Pons (tissue), 1 donor: ENCODE measurements at regions not wholly inside any gene's neighbourhood (a gene's known extent, or its start where the extent isn't known, plus 50 kb on each side); places are given as distances from the start of the nearest gene placed in this dataset.

ENCODE experiments used
- DNase-seq: peaks from one replicate; pipeline ENCODE4 v3.0.0-alpha.2; 2016; ENCODE audit warnings: low spot score

DNA sequence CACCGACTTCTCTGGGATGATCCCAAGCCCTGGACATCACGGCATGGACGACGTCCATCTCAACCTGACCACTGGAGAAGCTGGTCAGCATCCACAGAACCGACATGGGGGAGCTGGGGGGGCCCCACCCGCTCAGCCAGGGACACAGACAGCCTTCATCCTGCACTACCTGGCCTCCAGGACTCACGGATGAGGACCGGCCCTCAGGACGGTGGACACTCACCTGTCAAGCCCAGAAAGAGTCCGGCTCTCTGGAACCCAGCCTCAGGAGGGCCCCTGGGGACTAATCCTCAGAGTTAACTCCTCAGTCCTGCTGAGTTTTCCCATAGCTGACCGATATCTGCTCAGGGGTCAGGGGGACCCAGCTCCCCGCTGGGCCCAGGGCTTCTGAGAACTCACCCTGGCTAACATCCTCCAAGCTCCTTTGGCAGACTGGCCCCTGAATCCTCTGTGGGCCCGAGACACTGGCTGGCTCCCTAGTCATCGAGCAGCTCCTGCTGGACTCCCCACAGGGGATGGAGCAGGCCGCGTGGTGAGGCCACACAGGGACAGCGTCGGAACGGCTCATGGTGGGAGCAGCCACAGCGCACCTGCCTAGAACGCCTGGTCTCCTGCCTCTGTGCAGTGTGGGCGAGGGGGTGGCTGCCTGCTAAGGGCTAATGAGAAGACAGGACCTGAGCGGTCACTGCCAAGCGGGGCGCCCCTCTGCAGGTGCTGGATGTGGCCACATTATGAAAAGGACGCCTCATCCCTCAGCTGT, 649.2 kb downstream of the BRD1 start:
- DNase-seq: no peak

GRCh38 chr22:49177666-49178065, 650.0 kb downstream of the BRD1 start:
- DNase-seq: no peak

DNA sequence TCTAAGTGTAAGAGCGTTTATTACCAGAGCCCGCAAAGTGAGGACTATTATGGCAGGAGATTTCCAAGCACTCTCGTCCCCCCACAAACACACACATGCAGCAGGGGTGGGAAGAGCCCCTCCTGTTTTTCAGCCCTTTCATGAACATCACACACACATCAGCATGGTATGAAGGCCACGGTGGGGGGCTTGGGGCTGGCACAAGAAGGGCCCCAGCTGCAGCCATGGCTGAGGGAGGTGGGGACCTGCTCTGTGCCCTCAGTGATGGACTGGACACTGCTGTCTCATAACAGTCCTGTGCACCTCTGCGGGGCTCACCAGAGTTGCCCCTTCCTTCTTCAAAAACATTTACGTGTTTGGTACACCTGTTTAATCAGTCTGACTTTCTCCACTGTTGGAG, 650.7 kb downstream of the BRD1 start:
- no peak for DNase-seq

DNA sequence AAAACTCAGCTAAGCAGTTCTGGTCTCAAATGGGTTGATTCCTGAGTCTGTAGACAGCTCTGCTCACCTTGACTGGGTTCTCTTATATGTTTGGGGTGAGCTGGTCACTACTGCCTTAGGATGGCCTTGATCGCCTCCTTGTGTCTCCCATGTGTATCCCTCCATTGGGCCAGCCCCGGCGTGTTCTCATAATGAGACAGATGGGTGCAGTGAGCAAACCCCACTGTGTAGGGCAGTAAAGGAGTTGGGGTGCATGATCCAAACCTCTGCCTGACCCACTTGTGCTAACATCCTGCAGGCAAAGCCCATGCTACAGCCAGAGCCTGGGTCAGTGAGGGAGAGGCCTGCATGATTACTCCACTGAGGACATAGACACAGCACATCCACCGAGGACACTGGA, 657.6 kb downstream of the BRD1 start:
- no peak for DNase-seq

DNA sequence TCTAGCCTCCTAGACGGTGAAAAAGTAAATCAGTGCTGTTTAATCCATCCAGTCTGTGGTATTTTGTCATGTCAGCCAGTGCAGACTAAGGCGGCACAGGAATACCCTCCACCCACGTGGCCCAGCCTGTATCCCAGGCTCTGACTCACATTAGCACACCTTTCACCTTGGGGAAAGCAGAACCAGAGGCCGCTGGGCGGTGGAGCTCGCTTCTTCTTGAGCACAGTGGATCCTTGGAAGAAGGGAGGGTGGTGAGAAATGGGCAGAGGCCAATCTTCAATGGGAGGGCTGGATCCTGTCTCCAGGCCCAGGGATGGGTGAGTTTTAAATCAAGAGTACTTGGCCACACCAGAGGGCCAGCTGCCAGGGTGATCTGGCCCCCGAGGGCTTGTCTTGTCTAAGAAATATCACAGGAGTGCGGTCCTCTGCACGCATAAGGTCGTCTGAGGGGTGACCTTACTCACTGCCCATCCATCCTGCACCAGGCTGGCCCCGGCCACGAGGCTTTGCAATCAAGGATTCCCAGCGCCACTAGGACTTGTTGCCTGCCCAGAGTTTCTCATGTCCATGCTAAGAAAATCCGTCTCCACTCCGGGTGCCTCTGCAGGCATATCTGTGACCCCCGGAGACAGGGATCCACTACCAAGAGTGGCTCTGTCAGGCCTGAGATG, 658.5 kb downstream of the BRD1 start:
- DNase-seq: no peak

DNA sequence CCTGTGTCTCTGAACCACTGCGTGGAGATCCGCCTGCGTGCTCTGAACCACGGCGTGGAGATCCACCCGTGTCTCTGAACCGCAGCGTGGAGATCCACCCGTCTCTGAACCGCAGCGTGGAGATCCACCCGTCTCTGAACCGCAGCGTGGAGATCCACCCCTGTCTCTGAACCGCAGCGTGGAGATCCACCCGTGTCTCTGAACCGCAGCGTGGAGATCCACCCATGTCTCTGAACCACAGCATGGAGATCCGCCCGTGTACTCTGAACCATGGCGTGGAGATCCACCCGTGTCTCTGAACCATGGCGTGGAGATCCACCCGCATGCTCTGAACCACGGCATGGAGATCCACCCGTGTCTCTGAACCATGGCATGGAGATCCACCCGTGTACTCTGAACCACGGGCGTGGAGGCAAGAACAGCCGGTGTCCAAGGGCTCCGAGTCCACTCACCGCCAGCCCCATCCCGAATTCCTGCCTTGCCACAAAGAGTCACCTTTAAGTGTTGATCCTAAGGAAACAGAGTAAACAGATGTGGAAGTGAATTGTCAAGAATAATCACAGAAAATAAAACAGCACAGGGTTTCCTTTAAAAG, 659.4 kb downstream of the BRD1 start:
- no peak for DNase-seq

- no peak for DNase-seq
These were observed 660.9 kb downstream of the BRD1 start for GRCh38 chr22:49166746-49167145.

GRCh38 chr22:49166211-49166610, 661.5 kb downstream of the BRD1 start:
- no peak for DNase-seq

- DNase-seq: no peak
These were observed 662.8 kb downstream of the BRD1 start for GRCh38 chr22:49164773-49165320.

GRCh38 chr22:49163960-49164690, 663.5 kb downstream of the BRD1 start:
- no peak for DNase-seq

DNA sequence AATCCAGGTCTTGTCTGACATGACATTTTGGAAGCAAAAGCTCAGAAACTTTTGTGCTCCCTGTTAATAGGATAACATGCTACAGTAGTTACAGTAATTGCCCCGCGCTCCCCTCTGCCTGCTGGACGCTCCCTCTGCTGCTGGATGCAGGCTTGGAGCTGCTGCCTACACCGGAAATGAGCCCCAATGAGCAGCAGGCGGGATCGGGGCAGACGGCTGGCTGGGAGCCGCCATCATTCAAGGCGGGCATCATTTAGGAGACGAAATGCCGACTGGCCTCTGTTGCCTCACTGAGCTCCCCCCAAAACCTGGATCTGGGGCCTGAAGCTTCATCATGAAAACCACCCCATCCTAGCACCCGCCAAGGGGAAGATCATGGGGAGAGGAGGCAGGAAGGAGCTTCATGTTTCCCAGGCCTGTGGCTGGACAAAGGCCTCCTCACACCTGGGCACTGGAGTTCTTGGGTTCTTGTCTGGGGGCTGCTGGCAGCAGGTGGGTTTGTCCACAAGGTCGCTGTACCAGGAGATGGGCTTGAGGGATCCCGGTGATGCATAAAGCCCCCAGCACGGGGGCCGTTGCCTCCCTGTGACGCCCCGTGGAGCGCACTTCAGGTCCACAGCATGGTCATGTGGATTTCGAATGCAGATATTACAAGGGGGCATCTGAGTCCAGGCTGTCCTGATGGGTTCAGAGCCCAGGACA, 664.3 kb downstream of the BRD1 start:
- no peak for DNase-seq

DNA sequence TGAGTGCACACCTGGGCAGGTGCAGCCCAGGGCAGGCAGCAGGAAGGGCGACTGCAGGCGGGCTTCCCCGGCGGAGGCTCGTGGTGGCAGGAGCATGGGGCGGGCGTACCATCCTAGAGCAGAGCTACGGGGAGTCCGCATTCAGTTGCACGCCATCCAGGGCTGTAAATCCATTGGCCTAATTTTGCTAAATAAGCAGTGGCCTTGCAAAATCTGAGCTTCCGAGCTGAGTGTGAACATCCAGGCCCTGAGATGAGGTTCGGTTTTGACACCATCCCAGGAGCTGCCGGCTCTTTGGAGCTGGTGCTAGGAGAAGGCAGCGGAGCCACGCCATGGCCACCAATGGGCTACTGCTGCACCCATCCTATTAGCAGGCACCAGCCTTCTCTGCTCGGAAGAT, 664.8 kb downstream of the BRD1 start:
- no peak for DNase-seq

DNA sequence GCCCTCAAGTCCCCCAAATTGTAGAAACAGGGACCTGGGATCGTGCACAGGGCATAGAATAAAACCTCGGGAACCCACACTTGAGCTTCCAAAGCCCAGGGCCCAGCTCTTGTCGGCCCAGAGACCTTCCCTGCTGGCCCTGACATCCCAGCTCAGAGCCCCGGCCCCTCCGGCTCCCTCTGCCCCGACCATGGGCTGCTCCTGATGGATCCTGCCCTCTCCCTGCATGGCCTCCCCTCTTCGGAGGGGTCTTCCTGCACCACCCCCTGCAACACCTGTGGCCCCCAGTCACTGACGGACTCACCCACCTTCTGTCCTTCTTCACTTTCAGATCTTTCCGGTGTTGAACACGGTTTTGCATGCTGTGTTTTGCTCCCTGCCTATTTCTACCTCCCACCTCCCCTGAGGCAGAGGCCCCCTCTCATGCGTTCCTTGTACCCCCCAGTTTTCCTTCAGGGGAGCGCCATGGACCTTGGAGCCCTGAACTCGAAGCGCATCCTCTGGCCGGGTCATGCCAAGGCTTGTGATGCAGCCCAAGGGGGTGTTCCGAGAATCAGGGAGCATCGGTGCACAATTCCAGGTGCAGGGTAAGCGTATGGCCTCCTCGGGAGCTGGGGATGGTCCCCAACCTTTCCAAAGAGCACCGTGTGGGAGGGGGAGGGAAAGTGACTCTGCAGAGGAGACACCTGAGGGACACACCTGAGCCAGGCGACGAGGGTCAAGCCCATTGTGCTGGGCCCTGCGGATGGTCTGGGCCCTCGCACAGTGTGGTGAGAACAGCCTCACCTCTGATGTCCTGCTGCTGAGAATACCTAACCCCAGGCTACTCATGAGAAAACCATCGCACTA, 666.4 kb downstream of the BRD1 start:
- no peak for DNase-seq

DNA sequence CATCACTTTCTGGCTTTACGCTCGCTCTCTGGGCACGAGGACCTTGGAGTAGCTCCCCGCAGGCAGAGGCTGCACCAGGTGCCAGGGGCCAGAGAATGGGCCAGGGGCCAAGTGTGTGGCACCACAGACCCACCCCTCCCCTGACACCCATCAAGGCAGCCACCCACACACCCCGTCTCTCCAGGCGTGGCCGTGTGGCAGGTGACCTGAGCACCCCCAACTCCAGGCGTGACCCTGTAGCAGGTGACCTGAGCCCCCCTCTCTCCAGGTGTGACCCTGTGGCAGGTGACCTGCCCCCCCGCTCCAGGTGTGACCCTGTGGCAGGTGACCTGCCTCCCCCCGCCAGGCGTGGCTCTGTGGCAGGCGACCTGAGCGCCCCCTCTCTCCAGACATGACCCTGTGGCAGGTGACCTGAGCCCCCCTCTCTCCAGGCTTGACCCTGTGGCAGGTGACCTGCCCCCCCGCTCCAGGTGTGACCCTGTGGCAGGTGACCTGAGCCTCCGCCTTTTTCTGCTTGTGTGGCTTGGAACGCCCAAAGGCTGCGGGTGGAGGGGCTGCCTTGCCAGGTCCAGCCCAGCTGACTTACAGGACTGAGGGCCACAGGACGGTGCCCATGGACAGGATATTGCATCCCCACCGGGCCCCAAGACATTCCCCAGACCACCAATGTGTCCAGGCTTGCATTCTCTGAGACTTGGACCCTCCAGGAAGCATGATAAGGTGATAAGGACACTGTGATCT, 667.2 kb downstream of the BRD1 start:
- no peak for DNase-seq

DNA sequence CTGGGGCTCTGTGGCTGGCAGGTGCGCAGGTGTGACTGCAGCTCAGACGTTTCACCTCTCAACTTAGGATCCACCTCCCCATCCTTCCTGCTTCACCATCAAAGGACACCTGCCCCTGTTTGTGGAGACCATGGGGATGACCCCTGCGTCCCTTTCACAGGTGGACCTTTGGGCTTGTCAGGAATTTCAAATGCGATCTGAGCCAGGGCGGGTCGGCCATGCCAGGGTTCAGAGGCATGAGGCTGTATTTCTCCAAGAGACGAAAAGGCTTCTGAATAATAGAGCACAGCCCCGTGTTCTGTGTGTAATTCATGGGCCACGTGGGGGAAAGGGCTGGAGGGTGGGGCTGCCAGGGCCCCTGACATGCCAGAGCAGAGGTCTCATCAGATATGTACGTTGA, 668.0 kb downstream of the BRD1 start:
- no peak for DNase-seq

GRCh38 chr22:49158741-49159564, 668.7 kb downstream of the BRD1 start:
- no peak for DNase-seq

DNA sequence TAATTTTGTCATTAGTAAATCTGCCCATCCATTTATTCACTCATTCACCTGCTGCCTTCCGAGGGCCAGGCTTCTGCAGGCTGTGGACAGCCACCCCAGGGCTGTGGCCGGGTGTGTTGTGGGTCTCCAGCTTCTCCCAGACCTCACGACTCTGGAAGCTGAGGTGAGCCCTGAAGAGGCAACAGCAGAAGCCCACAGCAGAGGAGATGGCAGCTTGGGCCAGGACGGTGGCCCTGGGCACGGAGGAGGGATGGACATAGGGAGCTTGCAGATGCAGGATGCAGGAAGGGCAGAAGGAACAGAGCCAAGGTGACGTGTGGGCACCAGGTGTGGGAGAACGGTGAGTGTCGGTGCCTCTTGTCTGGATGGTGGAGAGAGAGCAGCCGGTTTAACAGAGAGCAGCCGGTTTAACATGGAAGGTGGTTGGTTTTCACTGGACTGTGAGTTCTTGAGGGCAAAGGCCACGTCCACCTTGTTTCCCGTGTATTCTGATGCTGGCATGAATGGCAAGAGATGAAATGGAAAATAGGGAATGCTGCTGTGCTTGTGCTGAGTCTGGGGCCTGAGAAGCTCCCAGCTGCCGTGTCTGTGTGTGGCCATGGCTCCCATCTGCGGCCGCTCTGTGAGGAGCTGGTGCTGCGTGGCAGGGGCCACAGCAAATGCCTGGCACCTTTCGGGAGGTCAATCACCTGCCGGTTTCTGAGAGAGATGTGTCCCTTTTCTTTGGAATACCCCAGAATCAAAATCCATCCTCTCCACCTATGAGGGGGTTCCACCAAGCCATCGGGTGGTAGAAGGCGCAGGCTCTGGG, 669.9 kb downstream of the BRD1 start:
- no peak for DNase-seq

DNA sequence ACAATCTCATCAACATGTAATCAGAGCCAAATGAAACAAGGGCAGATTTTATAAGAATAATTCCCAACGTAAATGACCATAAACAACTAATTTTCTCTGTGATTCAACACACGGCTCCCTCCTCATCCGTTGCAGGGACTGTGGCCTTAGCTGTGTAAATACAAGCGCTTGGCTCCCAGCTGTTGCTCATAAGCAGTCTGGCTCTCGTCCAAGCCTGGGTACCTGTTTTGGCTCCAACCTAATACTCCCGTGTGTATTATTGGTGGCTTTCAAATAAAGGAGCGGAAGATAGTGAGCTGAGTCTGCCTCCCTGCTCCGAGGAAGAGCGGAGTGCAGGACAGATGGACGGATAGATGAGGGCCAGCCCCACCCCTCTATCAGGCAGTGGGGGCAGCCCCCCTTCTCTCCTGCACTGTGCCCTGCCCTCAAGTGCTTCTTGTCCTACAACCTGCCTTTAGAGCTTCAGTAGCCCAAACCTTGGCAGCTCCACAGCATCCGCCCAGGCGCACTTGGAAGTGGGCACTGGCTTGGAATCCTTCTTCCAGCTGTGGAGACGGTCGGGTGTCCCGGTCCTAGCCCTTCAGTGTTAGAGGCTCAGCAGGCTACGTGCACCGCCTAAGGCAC, 670.9 kb downstream of the BRD1 start:
- DNase-seq: no peak
